H1 (cell line): ENCODE measurements at regions not wholly inside any gene's neighbourhood (a gene's known extent, or its start where the extent isn't known, plus 50 kb on each side); places are given as distances from the start of the nearest gene placed in this dataset.
"Not testable (repeated sequence)": the region's sequence is repeated elsewhere in the genome, so short reads cannot be mapped to it uniquely, and the experiment has no call there.

Experiments used
- CTCF ChIA-PET: fragments of 300-600 bp; sonication (Branson Sonifier 250); formaldehyde crosslinking; loops from one replicate; lab custom pipeline; 2021; ENCODE audit not compliant: partially characterized antibody; lab: Charles Lee
- POLR2A ChIA-PET: fragments of 300-600 bp; sonication (Branson Sonifier 250); formaldehyde crosslinking; loops from one replicate; lab custom pipeline; 2021; ENCODE audit warnings: inconsistent platforms; ENCODE audit not compliant: partially characterized antibody; lab: Charles Lee
- DNase-seq, 2 experiments: peaks; one replicate each; pipeline versions ENCODE4 v3.0.0 to v3.0.0-alpha.2; 2010 to 2022; ENCODE audit warnings: low spot score in 2 of 2, low read depth in 1 of 2, mixed read lengths in 1 of 2
- FAIRE-seq: peaks from 2 replicates; lab custom pipeline; 2011; peaks lifted over from hg19 to GRCh38; lab: Jason Lieb, UNC
- H2AFZ ChIP-seq: 2 replicates; pipeline ENCODE4 v1.8.1; 2012; ENCODE audit warnings: low read length, inconsistent platforms
- H2AK5ac ChIP-seq: 2 replicates; pipeline ENCODE4 v1.6.1; 2013; ENCODE audit warnings: low read depth, low read length
- H2BK120ac ChIP-seq: replicated peaks from 2 replicates; pipeline ENCODE3; 2013; ENCODE audit warnings: low read depth, low read length, inconsistent platforms
- H2BK12ac ChIP-seq: 2 replicates; pipeline ENCODE4 v1.6.1; 2013; ENCODE audit warnings: low read depth, low read length
- H2BK15ac ChIP-seq: 2 replicates; pipeline ENCODE4 v1.6.1; 2013; ENCODE audit warnings: low read length
- H2BK20ac ChIP-seq: 2 replicates; pipeline ENCODE4 v1.6.1; 2013; ENCODE audit warnings: low read length
- H2BK5ac ChIP-seq: 2 replicates; pipeline ENCODE4 v1.6.1; 2013; ENCODE audit warnings: low read depth, low read length
- H3K14ac ChIP-seq: 2 replicates; pipeline ENCODE4 v1.6.1; 2013; ENCODE audit warnings: inconsistent platforms; ENCODE audit not compliant: insufficient read length
- H3K18ac ChIP-seq: 2 replicates; pipeline ENCODE4 v1.6.1; 2013; ENCODE audit warnings: low read length; ENCODE audit errors: extremely low read depth
- H3K23ac ChIP-seq: 2 replicates; pipeline ENCODE4 v1.6.1; 2013; ENCODE audit warnings: inconsistent platforms; ENCODE audit not compliant: insufficient read length
- H3K23me2 ChIP-seq: 2 replicates; pipeline ENCODE4 v1.6.1; 2013; ENCODE audit warnings: low read depth, low read length
- H3K27ac ChIP-seq: 2 replicates; pipeline ENCODE4 v1.6.1; 2011; ENCODE audit warnings: low read depth, low read length, inconsistent platforms
- H3K27me3 ChIP-seq, 4 experiments: replicated peaks in 1 of 4; 1 replicate in 1 of 4; 2 replicates in 3 of 4; pipeline versions ENCODE4 v1.6.1 to v1.8.1; 2011 to 2013; ENCODE audit warnings: low read length in 3 of 4, mild to moderate bottlenecking in 3 of 4, inconsistent platforms in 2 of 4, mixed read lengths in 2 of 4, moderate library complexity in 1 of 4; ENCODE audit not compliant: control insufficient read depth in 3 of 4, insufficient read depth in 3 of 4; ENCODE audit errors: extremely low read depth in 1 of 4
- H3K36me3 ChIP-seq, 4 experiments: 2 replicates each; pipeline versions ENCODE4 v1.6.1 to v1.8.1; 2011 to 2013; ENCODE audit warnings: mild to moderate bottlenecking in 4 of 4, low read length in 3 of 4, moderate library complexity in 2 of 4, control low read depth in 1 of 4, inconsistent platforms in 1 of 4; ENCODE audit not compliant: insufficient read depth in 4 of 4, control insufficient read depth in 2 of 4
- H3K4ac ChIP-seq: replicated peaks from 2 replicates; pipeline ENCODE3; 2013; ENCODE audit warnings: low read length, low read depth, mixed read lengths, inconsistent platforms; ENCODE audit not compliant: insufficient read length
- H3K4me1 ChIP-seq, 4 experiments: replicated peaks in 1 of 4; 1 replicate in 1 of 4; 2 replicates in 3 of 4; pipeline versions ENCODE4 v1.6.1 to v1.8.1; 2011 to 2013; ENCODE audit warnings: low read length in 3 of 4, inconsistent platforms in 2 of 4, mixed read lengths in 1 of 4; ENCODE audit not compliant: insufficient read depth in 4 of 4, control insufficient read depth in 3 of 4
- H3K4me2 ChIP-seq, 2 experiments: 2 replicates each; pipeline versions ENCODE4 v1.6.1 to v1.8.1; 2011 to 2013; ENCODE audit warnings: low read depth in 2 of 2, low read length in 2 of 2, control low read depth in 1 of 2, inconsistent platforms in 1 of 2, mild to moderate bottlenecking in 1 of 2; ENCODE audit not compliant: insufficient read depth in 1 of 2
- H3K4me3 ChIP-seq, 4 experiments: fragments of 200-600, 300-600 bp in 1 of 4; sonication (generic), shearing (Covaris generic), sonication (Bioruptor Twin) in 1 of 4; 2 replicates each; pipeline versions ENCODE4 v1.5.1 to v1.8.1; 2011 to 2016; ENCODE audit warnings: low read length in 4 of 4, low read depth in 3 of 4, control low read depth in 2 of 4, inconsistent platforms in 2 of 4, mild to moderate bottlenecking in 2 of 4, mixed read lengths in 1 of 4, moderate library complexity in 1 of 4; ENCODE audit not compliant: insufficient read depth in 2 of 4; ENCODE audit errors: extremely low read depth in 1 of 4
- H3K56ac ChIP-seq: replicated peaks from 2 replicates; pipeline ENCODE3; 2013; ENCODE audit warnings: low read depth, mild to moderate bottlenecking, mixed read lengths, low read length, inconsistent platforms; ENCODE audit not compliant: insufficient read length
- H3K79me1 ChIP-seq: 2 replicates; pipeline ENCODE4 v1.6.1; 2013; ENCODE audit warnings: low read depth, low read length, control low read depth
- H3K79me2 ChIP-seq, 2 experiments: 2 replicates each; pipeline versions ENCODE4 v1.6.1 to v1.8.1; 2012 to 2013; ENCODE audit warnings: low read length in 2 of 2, mild to moderate bottlenecking in 2 of 2, inconsistent platforms in 1 of 2; ENCODE audit not compliant: insufficient read depth in 2 of 2, control insufficient read depth in 1 of 2
- H3K9ac ChIP-seq, 4 experiments: replicated peaks in 1 of 4; 1 replicate in 1 of 4; 2 replicates in 3 of 4; pipeline versions ENCODE4 v1.6.1 to v1.8.1; 2011 to 2013; ENCODE audit warnings: low read depth in 3 of 4, low read length in 3 of 4, control low read depth in 2 of 4, mild to moderate bottlenecking in 2 of 4, moderate library complexity in 2 of 4, inconsistent platforms in 1 of 4; ENCODE audit errors: extremely low read depth in 1 of 4
- H3K9me3 ChIP-seq, 2 experiments: 2 replicates each; pipeline versions ENCODE4 v1.6.1 to v1.8.1; 2012 to 2013; ENCODE audit warnings: mild to moderate bottlenecking in 2 of 2, moderate library complexity in 2 of 2, control low read depth in 1 of 2, inconsistent platforms in 1 of 2, low read depth in 1 of 2, low read length in 1 of 2, mixed read lengths in 1 of 2; ENCODE audit not compliant: insufficient read depth in 2 of 2
- H4K20me1 ChIP-seq, 2 experiments: replicated peaks in 1 of 2; 2 replicates each; pipeline versions ENCODE3 to v1.8.1; 2011 to 2013; ENCODE audit warnings: inconsistent platforms in 2 of 2, low read length in 2 of 2, mild to moderate bottlenecking in 1 of 2; ENCODE audit not compliant: insufficient read depth in 2 of 2, control insufficient read depth in 1 of 2
- H4K5ac ChIP-seq: 2 replicates; pipeline ENCODE4 v1.6.1; 2013; ENCODE audit warnings: low read length, low read depth, mixed read lengths, inconsistent platforms; ENCODE audit not compliant: insufficient read length
- H4K8ac ChIP-seq: 2 replicates; pipeline ENCODE4 v1.8.0; 2013; ENCODE audit warnings: mild to moderate bottlenecking, moderate library complexity, low read length, inconsistent platforms; ENCODE audit not compliant: insufficient read depth; ENCODE audit errors: extremely low read depth
- H4K91ac ChIP-seq: replicated peaks from 2 replicates; pipeline ENCODE3; 2013; ENCODE audit warnings: low read length, mixed read lengths, inconsistent platforms; ENCODE audit not compliant: insufficient read length
- ASH2L ChIP-seq: fragments of 200-600, 300-600 bp; sonication (generic); IDR thresholded peaks from one replicate; pipeline ENCODE4 v1.7.1; 2017; ENCODE audit warnings: low read length
- RBBP5 ChIP-seq: IDR thresholded peaks from 2 replicates; pipeline ENCODE4 v1.7.1; 2012; ENCODE audit warnings: low read depth, mild to moderate bottlenecking, inconsistent platforms, low read length, moderate library complexity, borderline replicate concordance
- SP1 ChIP-seq: IDR thresholded peaks from 2 replicates; pipeline ENCODE4 v1.6.1; 2011; ENCODE audit warnings: low read depth, low read length
- TAF1 ChIP-seq: IDR thresholded peaks from 2 replicates; pipeline ENCODE4 v1.6.1; 2011; ENCODE audit warnings: mild to moderate bottlenecking, low read depth, low read length
- YY1 ChIP-seq: IDR thresholded peaks from 2 replicates; pipeline ENCODE4 v1.6.1; 2011; ENCODE audit warnings: low read depth, mild to moderate bottlenecking, low read length
- WGBS, 2 experiments: shearing (Covaris generic) in 1 of 2; methylation state at CpG; one replicate each; pipeline versions ENCODE4 v1.1.6 to v1.1.7; 2013 to 2015; ENCODE audit warnings: low lambda C conversion rate in 2 of 2, mixed read lengths in 2 of 2, inconsistent platforms in 1 of 2, low coverage in 1 of 2, missing lambda C conversion rate in 1 of 2; ENCODE audit not compliant: insufficient replicate concordance in 2 of 2, insufficient coverage in 1 of 2, insufficient read length in 1 of 2; ENCODE audit errors: extremely low coverage in 1 of 2, missing lambda C conversion rate in 1 of 2; 5-methylcytosine and 5-hydroxymethylcytosine counted together

GRCh38 chr2:181803903-181804799, 87.4 kb upstream of the ITPRID2 start:
- FAIRE-seq = not testable (repeated sequence)

More at GRCh38 chr2:181803903-181804799, 87.4 kb upstream of the ITPRID2 start:
- Histone ChIP-seq H2AFZ (peak overlapping the region; percentile 100), H3K4me2 (peak overlapping the region; percentile 31 to 64), H2BK15ac (peak overlapping the region; percentile 81; the same call in 1 of the 2 replicates), H2BK20ac (peak overlapping the region; percentile 97; the same call in 1 of the 2 replicates), H3K18ac (peak overlapping the region; percentile 62; the same call in 1 of the 2 replicates), H4K8ac (peak overlapping the region; percentile 94; the same call in 1 of the 2 replicates), H2BK5ac (peak overlapping the region; percentile 75; the same call in 1 of the 2 replicates), H3K4me3 (peak overlapping the region in 1 of 4 experiments; percentile 33; a peak in 2 of 8 replicates), H2BK12ac (peak overlapping the region; percentile 94)
- WGBS, 2 experiments = 61% methylated on average over 12 of the region's 12 CpGs; no CpG with 5 or more reads in 1 of the 2 experiments
- peak; percentile 63 to 69 for DNase-seq
- H2AK5ac ChIP-seq, H3K4me1 ChIP-seq, H3K79me2 ChIP-seq, H4K5ac ChIP-seq, H2BK120ac ChIP-seq, H3K9me3 ChIP-seq, H3K9ac ChIP-seq, H4K91ac ChIP-seq, H3K79me1 ChIP-seq, H4K20me1 ChIP-seq, H3K23me2 ChIP-seq, H3K4ac ChIP-seq, H3K27me3 ChIP-seq, H3K36me3 ChIP-seq, H3K14ac ChIP-seq, H3K23ac ChIP-seq, H3K56ac ChIP-seq, H3K27ac ChIP-seq: not testable (repeated sequence)
- ChIA-PET CTCF (interaction anchor here (0.6 to 1.0 kb wide), 3 partner anchors 17 to 61 kb away, joined by 3 to 4 read pairs (median 3); no protein-coding TSS in a partner anchor), POLR2A (interaction anchor here (1.2 kb wide), 1 partner anchor 14 kb away, joined by 3 read pairs; no protein-coding TSS in a partner anchor)
- TF ChIP-seq YY1 (peak; percentile 84), SP1 (peak; percentile 69), RBBP5 (peak; percentile 85; the same call in 1 of the 2 replicates), TAF1 (0 out of 2 replicates have a peak, but pooled peaks have one; percentile 24), ASH2L (peak; percentile 94)
